HT1080 (cell line): ENCODE measurements at regions not wholly inside any gene's neighbourhood (a gene's known extent, or its start where the extent isn't known, plus 50 kb on each side); places are given as distances from the start of the nearest gene placed in this dataset.
"Not testable (repeated sequence)": the region's sequence is repeated elsewhere in the genome, so short reads cannot be mapped to it uniquely, and the experiment has no call there.

Source experiments
- DNase-seq: peaks from one replicate; pipeline ENCODE4 v3.0.0-alpha.2; 2015; ENCODE audit warnings: low read depth

GRCh38 chr13:43946281-43946680, 66.6 kb downstream of the LACC1 start:
- no peak for DNase-seq

- DNase-seq: no peak
These were observed 68.3 kb downstream of the LACC1 start for GRCh38 chr13:43947897-43948458.

GRCh38 chr13:43953370-43953769, 73.7 kb downstream of the LACC1 start:
- DNase-seq: no peak

- not testable (repeated sequence) for DNase-seq
These were observed 77.3 kb downstream of the LACC1 start for GRCh38 chr13:43956975-43957374.

- no peak for DNase-seq
These were observed 79.6 kb downstream of the LACC1 start for GRCh38 chr13:43959291-43959690.

GRCh38 chr13:43961909-43962308, 82.2 kb downstream of the LACC1 start:
- DNase-seq: no peak

- DNase-seq: peak; percentile 10
These were observed 84.0 kb downstream of the LACC1 start for GRCh38 chr13:43963726-43964125.

GRCh38 chr13:43964698-43965458, 85.2 kb downstream of the LACC1 start:
- DNase-seq: no peak

- DNase-seq: no peak
These were observed 85.7 kb downstream of the LACC1 start for GRCh38 chr13:43965459-43965845.

- not testable (repeated sequence) for DNase-seq
These were observed 88.7 kb downstream of the LACC1 start for GRCh38 chr13:43968251-43968942.

- DNase-seq: not testable (repeated sequence)
These were observed 89.4 kb downstream of the LACC1 start for GRCh38 chr13:43968943-43969690.

GRCh38 chr13:43969919-43970318, 90.2 kb downstream of the LACC1 start:
- not testable (repeated sequence) for DNase-seq

GRCh38 chr13:43970520-43971242, 91.0 kb downstream of the LACC1 start:
- not testable (repeated sequence) for DNase-seq

GRCh38 chr13:43971324-43971723, 91.6 kb downstream of the LACC1 start:
- not testable (repeated sequence) for DNase-seq

GRCh38 chr13:43977911-43978310, 98.2 kb downstream of the LACC1 start:
- DNase-seq: no peak

GRCh38 chr13:43978688-43979087, 99.0 kb downstream of the LACC1 start:
- no peak for DNase-seq

- DNase-seq: no peak
These were observed 99.8 kb downstream of the LACC1 start for GRCh38 chr13:43979492-43979891.

- DNase-seq: no peak
These were observed 100.9 kb downstream of the LACC1 start for GRCh38 chr13:43980587-43980986.

- DNase-seq: peak; percentile 11
These were observed 101.4 kb downstream of the LACC1 start for GRCh38 chr13:43981091-43981490.

GRCh38 chr13:43981512-43982301, 102.0 kb downstream of the LACC1 start:
- no peak for DNase-seq
